HepG2 (cell line): ENCODE measurements at regions not wholly inside any gene's neighbourhood (a gene's known extent, or its start where the extent isn't known, plus 50 kb on each side); places are given as distances from the start of the nearest gene placed in this dataset.

Experiments used
- HOMEZ ChIP-seq: IDR thresholded peaks from 2 replicates; pipeline ENCODE4 v1.6.1; 2016; ENCODE audit warnings: low read depth
- MTERF4 ChIP-seq: sonication (generic); formaldehyde crosslinking; IDR thresholded peaks from 2 replicates; pipeline ENCODE4 v1.8.0; 2023; ENCODE audit warnings: mild to moderate bottlenecking, missing genetic modification reagents
- TBX2 ChIP-seq: sonication (generic); formaldehyde crosslinking; IDR thresholded peaks from 2 replicates; pipeline ENCODE4 v1.5.0; 2020; ENCODE audit warnings: missing genetic modification reagents, mild to moderate bottlenecking, borderline replicate concordance
- TERF1 ChIP-seq: sonication (generic); formaldehyde crosslinking; IDR thresholded peaks from 2 replicates; pipeline ENCODE4 v1.8.0; 2022; ENCODE audit warnings: mild to moderate bottlenecking, missing genetic modification reagents, moderate library complexity
- ZBTB40 ChIP-seq, 2 experiments: fragments of 450-650 bp in 1 of 2; sonication (generic) in 1 of 2; formaldehyde crosslinking in 1 of 2; IDR thresholded peaks; 2 replicates each; pipeline versions ENCODE4 v1.6.1 to v1.8.0; 2016 to 2022; ENCODE audit warnings: antibody characterized with exemption in 1 of 2, mild to moderate bottlenecking in 1 of 2, missing genetic modification reagents in 1 of 2
- ZIK1 ChIP-seq: sonication (generic); formaldehyde crosslinking; IDR thresholded peaks from 2 replicates; pipeline ENCODE4 v1.5.0; 2020; ENCODE audit warnings: mild to moderate bottlenecking, low read depth, missing genetic modification reagents, borderline replicate concordance
- ZNF264 ChIP-seq: sonication (generic); formaldehyde crosslinking; IDR thresholded peaks from 2 replicates; pipeline ENCODE4 v1.4.0; 2020; ENCODE audit warnings: missing genetic modification reagents
- ZNF275 ChIP-seq: sonication (generic); formaldehyde crosslinking; IDR thresholded peaks from 2 replicates; pipeline ENCODE4 v1.8.0; 2022; ENCODE audit warnings: missing genetic modification reagents, mild to moderate bottlenecking, inconsistent platforms, borderline replicate concordance
- ZNF574 ChIP-seq: sonication (generic); formaldehyde crosslinking; IDR thresholded peaks from 2 replicates; pipeline ENCODE4 v1.4.0; 2020; ENCODE audit warnings: missing genetic modification reagents
- ZNF776 ChIP-seq: sonication (generic); formaldehyde crosslinking; IDR thresholded peaks from 2 replicates; pipeline ENCODE4 v1.4.0; 2020; ENCODE audit warnings: mild to moderate bottlenecking, missing genetic modification reagents

GRCh38 chr2:111702119-111702803, 181.7 kb downstream of the ANAPC1 start (continued):
- TF ChIP-seq MTERF4 (CRISPR knock-in tag) (0 out of 2 replicates have a peak, but pooled peaks have one; percentile 19), ZBTB40 (IDR thresholded peaks at IDR 0.05) (no peak), ZBTB40 (CRISPR knock-in tag; IDR thresholded peaks at IDR 0.05) (no peak), TERF1 (no peak), TBX2 (CRISPR knock-in tag) (peak; percentile 5; the same call in 1 of the 2 replicates), ZNF264 (CRISPR knock-in tag) (no peak), ZIK1 (0 out of 2 replicates have a peak, but pooled peaks have one; percentile 59), HOMEZ (CRISPR knock-in tag) (0 out of 2 replicates have a peak, but pooled peaks have one; percentile 41), ZNF275 (CRISPR knock-in tag) (peak; percentile 45; the same call in 1 of the 2 replicates), ZNF776 (CRISPR knock-in tag) (no peak), ZNF574 (CRISPR knock-in tag) (peak; percentile 37)
